Colonic mucosa (tissue), 4 donors: ENCODE measurements at regions not wholly inside any gene's neighbourhood (a gene's known extent, or its start where the extent isn't known, plus 50 kb on each side); places are given as distances from the start of the nearest gene placed in this dataset.

ENCODE experiments used
- DNase-seq: peaks from one replicate; pipeline ENCODE4 v3.0.0-alpha.2; 2020
- H3K27ac ChIP-seq: fragments of 200-600 bp; one replicate; pipeline ENCODE4 v1.8.0; 2021
- H3K27me3 ChIP-seq: fragments of 200-600 bp; one replicate; pipeline ENCODE4 v1.8.0; 2021
- H3K36me3 ChIP-seq: fragments of 200-600 bp; one replicate; pipeline ENCODE4 v1.8.0; 2021
- H3K4me1 ChIP-seq: fragments of 200-600 bp; one replicate; pipeline ENCODE4 v1.8.0; 2021; ENCODE audit warnings: mild to moderate bottlenecking
- H3K4me3 ChIP-seq: fragments of 200-600 bp; one replicate; pipeline ENCODE4 v1.8.0; 2021
- H3K9ac ChIP-seq, 2 donors: one replicate each; pipeline ENCODE4 v1.7.0; 2013; ENCODE audit warnings: control low read depth in 2 of 2, low read depth in 2 of 2, low read length in 2 of 2
- H3K9me3 ChIP-seq: fragments of 200-600 bp; one replicate; pipeline ENCODE4 v1.8.0; 2021
- CTCF ChIP-seq: fragments of 200-600 bp; IDR thresholded peaks from one replicate; pipeline ENCODE4 v1.8.0; 2022; ENCODE audit warnings: antibody characterized with exemption, mild to moderate bottlenecking
- intact Hi-C: fragments of 100-400 bp; cut with DNase I; formaldehyde crosslinking; loops from one replicate; pipeline ENCODE4 v1.14.1; 2022
- donor health status: healthy.
- donor health status: DM: no; HTN: no; CAD: no.
- donor health status: DM: no; HTN: no; CAD: no.

DNA sequence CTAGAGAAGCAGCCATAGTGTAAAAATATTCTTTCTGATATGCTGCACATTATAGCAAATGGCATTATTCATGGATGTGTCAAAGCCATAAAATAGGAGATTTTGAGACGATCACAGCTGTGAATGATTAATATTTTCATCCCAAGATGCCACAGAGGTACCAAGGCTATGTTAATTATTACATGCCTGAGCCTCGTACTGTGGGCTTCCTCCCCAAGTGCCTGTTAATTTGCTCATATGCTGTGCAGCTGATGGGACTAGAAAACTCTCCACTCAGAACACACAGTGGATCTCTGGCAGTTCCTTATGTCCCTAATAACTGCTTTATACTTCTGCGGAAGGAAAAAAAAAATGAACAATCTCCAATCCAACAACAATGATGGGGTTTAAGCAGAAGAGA lies 184.9 kb upstream of the TSHZ2 start:
- no peaks in the 10 kb centered on the region for H3K36me3 ChIP-seq
- no peaks in the 10 kb centered on the region for H3K9me3 ChIP-seq
- no peak for TF ChIP-seq CTCF
- intact Hi-C loops: no loop called here
- H3K4me1 ChIP-seq: no peaks in the 10 kb centered on the region
- H3K27ac ChIP-seq: no peak overlapping the region
- DNase-seq: no peak
- H3K4me3 ChIP-seq: no peak overlapping the region
- H3K9ac ChIP-seq: no peak overlapping the region
- H3K27me3 ChIP-seq: no peaks in the 10 kb centered on the region

- H3K9ac ChIP-seq: no peak overlapping the region
- intact Hi-C loops: no loop called here
- no peaks in the 10 kb centered on the region for H3K9me3 ChIP-seq
- no peak overlapping the region for H3K27ac ChIP-seq
- H3K4me1 ChIP-seq: no peaks in the 10 kb centered on the region
- no peak for DNase-seq
- no peak overlapping the region for H3K4me3 ChIP-seq
- no peaks in the 10 kb centered on the region for H3K36me3 ChIP-seq
- no peak for TF ChIP-seq CTCF
- no peaks in the 10 kb centered on the region for H3K27me3 ChIP-seq
These were observed 186.5 kb upstream of the TSHZ2 start for GRCh38 chr20:52785679-52786078.

GRCh38 chr20:52783769-52784168 lies 188.4 kb upstream of the TSHZ2 start:
- intact Hi-C loops: no loop called here
- peak; percentile 20 for DNase-seq
- H3K27ac ChIP-seq: no peak overlapping the region
- H3K9me3 ChIP-seq: no peaks in the 10 kb centered on the region
- no peak overlapping the region for H3K4me3 ChIP-seq
- no peaks in the 10 kb centered on the region for H3K4me1 ChIP-seq
- no peaks in the 10 kb centered on the region for H3K36me3 ChIP-seq
- no peak overlapping the region for H3K9ac ChIP-seq
- no peaks in the 10 kb centered on the region for H3K27me3 ChIP-seq
- peak; percentile 5 for TF ChIP-seq CTCF

DNA sequence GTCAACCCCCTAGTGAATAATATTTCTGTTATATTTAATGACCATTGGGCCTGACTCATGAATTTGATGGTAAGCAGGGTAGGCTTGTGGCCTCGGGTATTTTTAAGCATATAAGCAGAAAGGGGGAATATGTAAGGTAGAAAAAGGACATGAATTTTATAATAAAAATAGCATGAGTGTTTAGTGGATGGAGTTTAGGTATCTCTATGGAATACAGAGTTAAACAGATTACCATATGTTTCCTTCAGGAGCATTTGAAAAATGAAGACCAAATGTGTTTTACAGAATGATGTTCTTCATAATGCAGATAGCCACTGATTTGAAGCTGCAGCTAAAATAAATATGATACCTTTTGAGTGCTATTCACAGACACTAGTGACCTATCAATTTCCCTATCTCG lies 191.7 kb upstream of the TSHZ2 start:
- TF ChIP-seq CTCF: no peak
- Histone ChIP-seq H3K4me3 (no peak overlapping the region), H3K9ac (no peak overlapping the region), H3K36me3 (no peaks in the 10 kb centered on the region), H3K4me1 (no peaks in the 10 kb centered on the region), H3K27me3 (no peaks in the 10 kb centered on the region), H3K27ac (no peak overlapping the region), H3K9me3 (no peaks in the 10 kb centered on the region)
- no peak for DNase-seq
- intact Hi-C loops: no loop called here

GRCh38 chr20:52779125-52779524 lies 193.0 kb upstream of the TSHZ2 start:
- H3K27me3 ChIP-seq: no peaks in the 10 kb centered on the region
- no peak overlapping the region for H3K4me3 ChIP-seq
- intact Hi-C loops: no loop called here
- H3K27ac ChIP-seq: no peak overlapping the region
- H3K9me3 ChIP-seq: no peaks in the 10 kb centered on the region
- TF ChIP-seq CTCF: no peak
- H3K4me1 ChIP-seq: no peaks in the 10 kb centered on the region
- DNase-seq: no peak
- no peak overlapping the region for H3K9ac ChIP-seq
- H3K36me3 ChIP-seq: no peaks in the 10 kb centered on the region

- intact Hi-C loops: no loop called here
- H3K4me3 ChIP-seq: no peak overlapping the region
- H3K36me3 ChIP-seq: no peaks in the 10 kb centered on the region
- no peak overlapping the region for H3K27ac ChIP-seq
- no peaks in the 10 kb centered on the region for H3K27me3 ChIP-seq
- no peak overlapping the region for H3K9ac ChIP-seq
- TF ChIP-seq CTCF: no peak
- DNase-seq: no peak
- H3K9me3 ChIP-seq: no peaks in the 10 kb centered on the region
- H3K4me1 ChIP-seq: no peaks in the 10 kb centered on the region
These were observed 195.0 kb upstream of the TSHZ2 start for GRCh38 chr20:52777171-52777570.
